HCT116 (cell line): ENCODE measurements at regions not wholly inside any gene's neighbourhood (a gene's known extent, or its start where the extent isn't known, plus 50 kb on each side); places are given as distances from the start of the nearest gene placed in this dataset.

Source experiments
- ATAC-seq: fragments of 200-7000 bp; cut with Tn5 transposase; 2 replicates; pipeline ENCODE4 v1.9.1; 2020; ENCODE audit warnings: mild to moderate bottlenecking, moderate library complexity
- BruUV-seq: library from RNA; stranded (reverse); fragments of 400-500 nt; replicated peaks from 2 replicates; lab custom pipeline; 2021; lab: Mats Ljungman, UMichigan
- CTCF ChIA-PET: fragments of 300-600 bp; sonication (Branson Sonifier 250); formaldehyde crosslinking; loops from one replicate; lab custom pipeline; 2021; ENCODE audit warnings: antibody characterized with exemption; lab: Charles Lee
- POLR2A ChIA-PET: fragments of 300-600, 350-600 bp; sonication (Branson Sonifier 250); formaldehyde crosslinking; loops from one replicate; lab custom pipeline; 2021; ENCODE audit warnings: antibody characterized with exemption; lab: Charles Lee
- RAD21 ChIA-PET, 2 experiments: fragments of 300-600 bp; sonication (Branson Sonifier 250); formaldehyde crosslinking; loops; one replicate each; lab custom pipeline; 2023; ENCODE audit warnings: low total read pairs in 2 of 2; ENCODE audit not compliant: uncharacterized antibody in 2 of 2, unreplicated experiment in 2 of 2, low non-redundant PET in 1 of 2; lab: Charles Lee
- DNase-seq: peaks from one replicate; pipeline ENCODE4 v3.0.0-alpha.2; 2010; ENCODE audit warnings: low read depth, low spot score
- H2AFZ ChIP-seq: fragments of 200-600 bp; shearing (Covaris generic), sonication (generic); 2 replicates; pipeline ENCODE4 v1.6.1; 2017; ENCODE audit warnings: low read depth, mixed run types, mixed read lengths, antibody characterized with exemption, low read length; ENCODE audit not compliant: poor library complexity, severe bottlenecking
- H3K27ac ChIP-seq: 2 replicates; pipeline ENCODE4 v1.5.1; 2012; ENCODE audit warnings: low read depth, low read length
- H3K27me3 ChIP-seq: fragments of 200-600 bp; sonication (generic); 2 replicates; pipeline ENCODE4 v1.6.1; 2016; ENCODE audit warnings: mixed run types, low read length, mixed read lengths; ENCODE audit not compliant: insufficient read depth
- H3K36me3 ChIP-seq, 2 experiments: fragments of 200-500 bp in 1 of 2; fragments of 200-600 bp in 1 of 2; sonication (Bioruptor generic) in 1 of 2; sonication (generic) in 1 of 2; 2 replicates each; pipeline versions ENCODE4 v1.5.1 to v1.6.1; 2014 to 2016; ENCODE audit warnings: low read length in 2 of 2, inconsistent platforms in 1 of 2, mixed read lengths in 1 of 2, mixed run types in 1 of 2; ENCODE audit not compliant: insufficient read depth in 2 of 2, control insufficient read depth in 1 of 2
- H3K4me1 ChIP-seq, 2 experiments: fragments of 200-600 bp in 1 of 2; sonication (generic) in 1 of 2; 2 replicates each; pipeline versions ENCODE4 v1.5.1 to v1.6.1; 2012 to 2017; ENCODE audit warnings: low read length in 2 of 2, inconsistent platforms in 1 of 2, mild to moderate bottlenecking in 1 of 2, mixed read lengths in 1 of 2, mixed run types in 1 of 2, moderate library complexity in 1 of 2; ENCODE audit not compliant: insufficient read depth in 2 of 2, control insufficient read depth in 1 of 2
- H3K4me2 ChIP-seq: fragments of 200-600 bp; sonication (generic); 2 replicates; pipeline ENCODE4 v1.6.1; 2017; ENCODE audit warnings: mixed run types, low read length, mixed read lengths
- H3K4me3 ChIP-seq, 2 experiments: fragments of 200-600 bp in 1 of 2; sonication (generic) in 1 of 2; replicated peaks in 1 of 2; 2 replicates each; pipeline ENCODE4 v1.5.1; 2011 to 2016; ENCODE audit warnings: low read length in 2 of 2, control low read depth in 1 of 2, low read depth in 1 of 2, mild to moderate bottlenecking in 1 of 2, mixed read lengths in 1 of 2, mixed run types in 1 of 2
- H3K79me2 ChIP-seq: fragments of 200-600 bp; sonication (generic); 2 replicates; pipeline ENCODE4 v1.6.1; 2017; ENCODE audit warnings: mild to moderate bottlenecking, mixed run types, low read length, moderate library complexity, mixed read lengths; ENCODE audit not compliant: insufficient read depth
- H3K9ac ChIP-seq: fragments of 200-600 bp; sonication (generic); 2 replicates; pipeline ENCODE4 v1.6.1; 2016; ENCODE audit warnings: low read length, mixed read lengths
- H3K9me2 ChIP-seq: fragments of 200-600 bp; sonication (generic), shearing (Covaris generic); 2 replicates; pipeline ENCODE4 v1.6.1; 2017; ENCODE audit warnings: mixed run types, mild to moderate bottlenecking, moderate library complexity; ENCODE audit not compliant: insufficient read depth
- H3K9me3 ChIP-seq, 2 experiments: fragments of 200-500 bp in 1 of 2; fragments of 200-600 bp in 1 of 2; sonication (Bioruptor generic) in 1 of 2; sonication (generic) in 1 of 2; 2 replicates each; pipeline ENCODE4 v1.6.1; 2014 to 2017; ENCODE audit warnings: low read length in 2 of 2, mixed read lengths in 2 of 2, inconsistent platforms in 1 of 2, low read depth in 1 of 2, mild to moderate bottlenecking in 1 of 2, mixed run types in 1 of 2, moderate library complexity in 1 of 2; ENCODE audit not compliant: control insufficient read depth in 1 of 2, insufficient read depth in 1 of 2
- H4K20me1 ChIP-seq: fragments of 200-600 bp; sonication (generic), shearing (Covaris generic); 2 replicates; pipeline ENCODE4 v1.6.1; 2017; ENCODE audit warnings: mixed run types, mild to moderate bottlenecking, moderate library complexity; ENCODE audit not compliant: insufficient read depth
- CBX3 ChIP-seq: IDR thresholded peaks from 2 replicates; pipeline ENCODE4 v1.6.1; 2012; ENCODE audit warnings: low read depth
- CEBPB ChIP-seq: IDR thresholded peaks from 2 replicates; pipeline ENCODE4 v1.6.1; 2012; ENCODE audit warnings: low read depth
- JUND ChIP-seq: IDR thresholded peaks from 2 replicates; pipeline ENCODE4 v1.6.1; 2012
- POLR2A ChIP-seq: IDR thresholded peaks from 2 replicates; pipeline ENCODE4 v1.7.0; 2011; ENCODE audit warnings: borderline replicate concordance; ENCODE audit not compliant: insufficient read depth, insufficient read length; ENCODE audit errors: extremely low read depth
- REST ChIP-seq: IDR thresholded peaks from 2 replicates; pipeline ENCODE4 v1.6.1; 2012; ENCODE audit warnings: low read depth
- SIN3A ChIP-seq: IDR thresholded peaks from 2 replicates; pipeline ENCODE4 v1.6.1; 2012; ENCODE audit warnings: low read depth
- TCF7L2 ChIP-seq: IDR thresholded peaks from 2 replicates; pipeline ENCODE4 v1.7.0; 2011; ENCODE audit warnings: borderline replicate concordance, inconsistent platforms; ENCODE audit not compliant: insufficient read depth, insufficient read length; ENCODE audit errors: extremely low read depth
- YY1 ChIP-seq: IDR thresholded peaks from 2 replicates; pipeline ENCODE4 v1.6.1; 2011; ENCODE audit warnings: low read length, low read depth, moderate library complexity, mild to moderate bottlenecking; ENCODE audit not compliant: insufficient replicate concordance; ENCODE audit errors: extremely low read depth
- ZBTB33 ChIP-seq: IDR thresholded peaks from 2 replicates; pipeline ENCODE4 v1.6.1; 2011; ENCODE audit warnings: mild to moderate bottlenecking, low read length, moderate library complexity; ENCODE audit not compliant: insufficient replicate concordance; ENCODE audit errors: extremely low read depth
- ZFX ChIP-seq: fragments of 450-650 bp; IDR thresholded peaks from 2 replicates; pipeline ENCODE4 v1.6.1; 2017
- ZNF274 ChIP-seq: fragments of 200-500 bp; sonication (Bioruptor generic); IDR thresholded peaks from 2 replicates; pipeline ENCODE4 v1.6.1; 2014; ENCODE audit warnings: mild to moderate bottlenecking, low read depth, low read length, inconsistent platforms
- intact Hi-C: fragments of 100-400 bp; cut with micrococcal nuclease; formaldehyde crosslinking; loops from 2 replicates; pipeline ENCODE4 v1.10.0; 2022

- H3K4me2 ChIP-seq: no peak overlapping the region
- no peak overlapping the region for H3K27ac ChIP-seq
- H3K27me3 ChIP-seq: no peaks in the 10 kb centered on the region; the same call in 1 of the 2 replicates
- no TSS peak for BruUV-seq
- no peak for TF ChIP-seq SIN3A
- TF ChIP-seq ZNF274: no peak
- intact Hi-C loops: no loop called here
- H3K36me3 ChIP-seq: no peaks in the 10 kb centered on the region
- H3K9me2 ChIP-seq: no peaks in the 10 kb centered on the region
- H3K4me3 ChIP-seq: no peak overlapping the region
- H3K9me3 ChIP-seq: no peaks in the 10 kb centered on the region
- POLR2A ChIA-PET: no interaction called here
- RAD21 ChIA-PET: no interaction called here
- no peak overlapping the region for H2AFZ ChIP-seq
- H4K20me1 ChIP-seq: no peaks in the 10 kb centered on the region
- ATAC-seq (no peak), DNase-seq (no peak)
- no peaks in the 10 kb centered on the region for H3K79me2 ChIP-seq
- CTCF ChIA-PET: no interaction called here
- no peak overlapping the region for H3K9ac ChIP-seq
- no peaks in the 10 kb centered on the region; a peak in 1 of 4 replicates for H3K4me1 ChIP-seq
Measured at GRCh38 chr2:240328526-240328925, 106.9 kb upstream of the GPC1 start.

- no peak overlapping the region for H3K27ac ChIP-seq
- no peaks in the 10 kb centered on the region for H3K36me3 ChIP-seq
- no peak overlapping the region for H3K4me2 ChIP-seq
- TF ChIP-seq TCF7L2: no peak
- no peak for TF ChIP-seq POLR2A
- no peak for TF ChIP-seq CBX3
- no peak for TF ChIP-seq ZBTB33
- TF ChIP-seq CEBPB: no peak
- no peak for TF ChIP-seq YY1
- no peak for TF ChIP-seq JUND
- no peak for TF ChIP-seq REST
- no peak for TF ChIP-seq ZFX
- TF ChIP-seq ZNF274: no peak
- no peaks in the 10 kb centered on the region for H3K79me2 ChIP-seq
- ATAC-seq: no peak
- no peak for DNase-seq
- H3K27me3 ChIP-seq: no peaks in the 10 kb centered on the region; the same call in 1 of the 2 replicates
- no peaks in the 10 kb centered on the region for H4K20me1 ChIP-seq
- H3K9me2 ChIP-seq: no peaks in the 10 kb centered on the region
- ChIA-PET POLR2A (no interaction called here), CTCF (no interaction called here), RAD21 (no interaction called here)
- H3K4me3 ChIP-seq: no peak overlapping the region
- intact Hi-C loops: no loop called here
- no peak overlapping the region for H2AFZ ChIP-seq
- H3K9ac ChIP-seq: no peak overlapping the region
- no peaks in the 10 kb centered on the region for H3K9me3 ChIP-seq
- no peaks in the 10 kb centered on the region; a peak in 1 of 4 replicates for H3K4me1 ChIP-seq
- no TSS peak for BruUV-seq
Measured at GRCh38 chr2:240329116-240329665, 106.3 kb upstream of the GPC1 start.
